ENCODE measurements at regions not wholly inside any gene's neighbourhood (a gene's known extent, or its start where the extent isn't known, plus 50 kb on each side); places are given as distances from the start of the nearest gene placed in this dataset.

DNA sequence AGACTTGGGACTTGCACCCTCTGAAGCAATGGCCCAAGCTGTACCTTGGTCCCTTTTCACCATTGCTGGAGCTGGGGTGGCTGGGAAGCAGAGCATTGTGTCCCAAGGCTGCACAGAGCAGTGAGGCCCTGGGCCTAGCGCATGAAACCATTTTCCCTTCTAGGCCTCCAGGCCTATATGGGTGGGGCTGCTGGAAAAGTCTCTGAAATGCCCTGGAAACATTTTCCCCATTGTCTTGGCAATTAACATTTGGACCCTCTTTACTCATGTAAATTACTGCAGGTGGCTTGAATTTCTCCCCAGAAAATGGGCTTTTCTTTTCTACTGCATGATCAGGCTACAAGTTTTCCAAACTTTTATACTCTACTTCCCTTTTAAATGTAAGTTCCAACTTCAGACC lies 510.5 kb downstream of the SLITRK6 start:
- TF ChIP-seq POLR2AphosphoS5 (IDR thresholded peaks at IDR 0.05; ENCODE audit: low read depth, low read length): no peak
- no peak for TF ChIP-seq FOXP2 (optimal IDR thresholded peaks at IDR 0.05; ENCODE audit: borderline replicate concordance, extremely low read depth, extremely low read length, insufficient read depth)
- no peak for TF ChIP-seq TAF1 (IDR thresholded peaks at IDR 0.05; ENCODE audit: borderline replicate concordance, insufficient read depth, low read length)
- no peak for TF ChIP-seq SIN3A (IDR thresholded peaks at IDR 0.05; ENCODE audit: borderline replicate concordance, insufficient read depth, low read length)
- TF ChIP-seq, protein P1, sequence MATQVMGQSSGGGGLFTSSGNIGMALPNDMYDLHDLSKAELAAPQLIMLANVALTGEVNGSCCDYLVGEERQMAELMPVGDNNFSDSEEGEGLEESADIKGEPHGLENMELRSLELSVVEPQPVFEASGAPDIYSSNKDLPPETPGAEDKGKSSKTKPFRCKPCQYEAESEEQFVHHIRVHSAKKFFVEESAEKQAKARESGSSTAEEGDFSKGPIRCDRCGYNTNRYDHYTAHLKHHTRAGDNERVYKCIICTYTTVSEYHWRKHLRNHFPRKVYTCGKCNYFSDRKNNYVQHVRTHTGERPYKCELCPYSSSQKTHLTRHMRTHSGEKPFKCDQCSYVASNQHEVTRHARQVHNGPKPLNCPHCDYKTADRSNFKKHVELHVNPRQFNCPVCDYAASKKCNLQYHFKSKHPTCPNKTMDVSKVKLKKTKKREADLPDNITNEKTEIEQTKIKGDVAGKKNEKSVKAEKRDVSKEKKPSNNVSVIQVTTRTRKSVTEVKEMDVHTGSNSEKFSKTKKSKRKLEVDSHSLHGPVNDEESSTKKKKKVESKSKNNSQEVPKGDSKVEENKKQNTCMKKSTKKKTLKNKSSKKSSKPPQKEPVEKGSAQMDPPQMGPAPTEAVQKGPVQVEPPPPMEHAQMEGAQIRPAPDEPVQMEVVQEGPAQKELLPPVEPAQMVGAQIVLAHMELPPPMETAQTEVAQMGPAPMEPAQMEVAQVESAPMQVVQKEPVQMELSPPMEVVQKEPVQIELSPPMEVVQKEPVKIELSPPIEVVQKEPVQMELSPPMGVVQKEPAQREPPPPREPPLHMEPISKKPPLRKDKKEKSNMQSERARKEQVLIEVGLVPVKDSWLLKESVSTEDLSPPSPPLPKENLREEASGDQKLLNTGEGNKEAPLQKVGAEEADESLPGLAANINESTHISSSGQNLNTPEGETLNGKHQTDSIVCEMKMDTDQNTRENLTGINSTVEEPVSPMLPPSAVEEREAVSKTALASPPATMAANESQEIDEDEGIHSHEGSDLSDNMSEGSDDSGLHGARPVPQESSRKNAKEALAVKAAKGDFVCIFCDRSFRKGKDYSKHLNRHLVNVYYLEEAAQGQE (IDR thresholded peaks at IDR 0.05; ENCODE audit: insufficient read depth in 1 of 2, low read depth in 2 of 2, low read length in 2 of 2): no peak

DNA sequence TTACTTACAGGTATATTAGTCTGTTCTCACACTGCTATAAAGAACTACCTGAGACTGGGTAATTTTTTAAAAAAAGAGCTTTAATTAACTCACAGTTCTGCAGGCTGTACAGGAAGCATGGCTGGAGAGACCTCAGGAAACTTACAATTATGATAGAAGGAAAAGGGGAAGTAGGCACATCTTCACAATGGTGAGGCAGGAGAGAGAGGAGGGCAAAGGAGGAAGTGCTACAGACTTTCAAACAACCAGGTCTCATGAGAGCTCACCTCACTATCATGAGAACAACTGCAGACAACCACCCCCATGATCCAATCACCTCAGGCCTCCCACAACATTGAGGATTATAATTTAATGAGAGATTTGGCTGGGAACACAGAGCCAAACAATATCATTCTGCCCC lies 511.7 kb downstream of the SLITRK6 start:
- no peak for TF ChIP-seq SIN3A (IDR thresholded peaks at IDR 0.05; ENCODE audit: borderline replicate concordance, insufficient read depth, low read length)
- TF ChIP-seq FOXP2 (optimal IDR thresholded peaks at IDR 0.05; ENCODE audit: borderline replicate concordance, extremely low read depth, extremely low read length, insufficient read depth): no peak
- no peak for TF ChIP-seq TAF1 (IDR thresholded peaks at IDR 0.05; ENCODE audit: borderline replicate concordance, insufficient read depth, low read length)
- TF ChIP-seq POLR2AphosphoS5 (IDR thresholded peaks at IDR 0.05; ENCODE audit: low read depth, low read length): no peak
- TF ChIP-seq, protein P1 (IDR thresholded peaks at IDR 0.05; ENCODE audit: insufficient read depth in 1 of 2, low read depth in 2 of 2, low read length in 2 of 2): no peak

DNA sequence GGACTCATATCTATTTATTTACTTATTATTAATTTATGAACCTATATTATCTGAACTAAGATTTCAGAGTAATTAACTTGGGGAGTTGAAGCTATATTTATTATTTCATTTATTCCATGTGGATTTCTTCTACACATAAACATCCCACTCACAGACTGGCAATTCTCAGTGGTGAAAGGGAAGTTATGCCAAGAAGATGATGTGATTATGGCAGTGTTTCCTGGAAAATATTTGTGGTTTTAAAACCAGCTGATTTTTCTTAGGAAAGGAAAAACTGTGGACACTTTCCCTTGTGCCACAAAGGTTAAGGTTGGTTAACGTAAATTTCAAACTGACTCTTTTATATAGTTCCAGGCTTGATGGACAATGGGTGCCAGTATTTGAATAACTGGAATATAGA lies 513.1 kb downstream of the SLITRK6 start:
- TF ChIP-seq TAF1 (IDR thresholded peaks at IDR 0.05; ENCODE audit: borderline replicate concordance, insufficient read depth, low read length) (no peak), POLR2AphosphoS5 (IDR thresholded peaks at IDR 0.05; ENCODE audit: low read depth, low read length) (no peak), FOXP2 (optimal IDR thresholded peaks at IDR 0.05; ENCODE audit: borderline replicate concordance, extremely low read depth, extremely low read length, insufficient read depth) (no peak), SIN3A (IDR thresholded peaks at IDR 0.05; ENCODE audit: borderline replicate concordance, insufficient read depth, low read length) (no peak)
- TF ChIP-seq, protein P1 (IDR thresholded peaks at IDR 0.05; ENCODE audit: insufficient read depth in 1 of 2, low read depth in 2 of 2, low read length in 2 of 2): no peak

DNA sequence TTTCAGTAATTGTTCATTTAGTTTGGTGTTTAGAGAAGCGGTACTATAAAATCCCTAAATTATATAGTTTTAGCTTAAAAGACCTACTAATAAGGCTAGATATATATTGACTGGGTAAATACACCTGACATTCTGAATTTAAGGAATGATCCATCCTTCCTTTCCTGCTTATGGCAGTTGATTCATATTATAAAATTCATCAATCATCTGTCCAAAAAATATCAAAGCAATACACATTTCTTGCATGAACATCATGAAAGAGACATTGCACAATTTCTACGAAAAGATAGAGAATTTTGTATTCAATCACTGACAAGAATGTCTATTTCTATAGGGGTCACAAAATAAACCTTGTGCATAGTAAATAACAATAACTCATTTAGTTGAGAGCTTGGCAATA lies 514.9 kb downstream of the SLITRK6 start:
- TF ChIP-seq, protein P1 (IDR thresholded peaks at IDR 0.05; ENCODE audit: insufficient read depth in 1 of 2, low read depth in 2 of 2, low read length in 2 of 2): no peak
- TF ChIP-seq FOXP2 (optimal IDR thresholded peaks at IDR 0.05; ENCODE audit: borderline replicate concordance, extremely low read depth, extremely low read length, insufficient read depth): no peak
- TF ChIP-seq TAF1 (IDR thresholded peaks at IDR 0.05; ENCODE audit: borderline replicate concordance, insufficient read depth, low read length): no peak
- TF ChIP-seq SIN3A (IDR thresholded peaks at IDR 0.05; ENCODE audit: borderline replicate concordance, insufficient read depth, low read length): no peak
- no peak for TF ChIP-seq POLR2AphosphoS5 (IDR thresholded peaks at IDR 0.05; ENCODE audit: low read depth, low read length)

DNA sequence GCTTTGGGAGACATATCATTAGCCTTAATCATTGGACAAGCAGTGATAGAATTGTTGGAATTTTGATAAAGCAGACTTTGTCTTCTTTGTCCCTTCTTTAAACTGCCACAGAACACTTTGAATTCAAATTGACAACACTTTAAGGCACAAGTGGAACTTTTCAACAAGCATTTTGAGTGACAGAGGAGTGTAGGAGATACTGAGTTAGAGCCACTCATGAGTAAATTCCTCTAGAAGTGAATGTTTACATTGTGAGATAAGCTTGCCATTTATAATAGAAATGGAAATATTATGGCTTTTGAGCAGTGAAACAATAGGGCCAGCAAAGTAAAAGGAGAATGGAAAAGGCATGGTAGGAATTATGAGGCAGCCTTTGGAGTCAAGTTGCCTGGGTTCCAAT lies 515.8 kb downstream of the SLITRK6 start:
- TF ChIP-seq POLR2AphosphoS5 (IDR thresholded peaks at IDR 0.05; ENCODE audit: low read depth, low read length) (no peak), TAF1 (IDR thresholded peaks at IDR 0.05; ENCODE audit: borderline replicate concordance, insufficient read depth, low read length) (no peak), FOXP2 (optimal IDR thresholded peaks at IDR 0.05; ENCODE audit: borderline replicate concordance, extremely low read depth, extremely low read length, insufficient read depth) (no peak)
